ENCODE measurements at regions not wholly inside any gene's neighbourhood (a gene's known extent, or its start where the extent isn't known, plus 50 kb on each side); places are given as distances from the start of the nearest gene placed in this dataset.
A peak's percentile ranks its signal among the peaks of the same experiment; 100 is the strongest.

DNA sequence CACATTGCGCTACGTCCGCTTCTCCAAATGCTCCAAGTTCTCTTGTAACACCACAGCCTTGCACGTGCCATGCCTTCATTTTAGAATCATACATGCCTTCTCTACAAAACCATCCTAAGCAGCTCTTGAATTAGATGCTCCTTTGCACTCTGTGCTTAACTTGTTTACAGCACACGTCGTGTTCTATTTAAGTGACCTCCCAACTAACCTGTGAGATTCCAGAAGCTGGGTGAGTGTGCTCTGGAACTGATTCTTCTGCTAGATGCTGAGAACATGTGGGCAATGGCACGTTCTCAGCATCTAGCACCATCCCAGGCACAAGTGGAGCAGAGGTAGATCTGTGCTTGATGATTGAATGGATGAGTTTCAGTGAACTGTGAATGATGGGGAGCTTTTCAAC is 100.0 kb upstream of the NEDD9 start:
- DNase-seq (ENCODE audit: low read depth in 2 of 3, low spot score in 2 of 3): no peak

DNA sequence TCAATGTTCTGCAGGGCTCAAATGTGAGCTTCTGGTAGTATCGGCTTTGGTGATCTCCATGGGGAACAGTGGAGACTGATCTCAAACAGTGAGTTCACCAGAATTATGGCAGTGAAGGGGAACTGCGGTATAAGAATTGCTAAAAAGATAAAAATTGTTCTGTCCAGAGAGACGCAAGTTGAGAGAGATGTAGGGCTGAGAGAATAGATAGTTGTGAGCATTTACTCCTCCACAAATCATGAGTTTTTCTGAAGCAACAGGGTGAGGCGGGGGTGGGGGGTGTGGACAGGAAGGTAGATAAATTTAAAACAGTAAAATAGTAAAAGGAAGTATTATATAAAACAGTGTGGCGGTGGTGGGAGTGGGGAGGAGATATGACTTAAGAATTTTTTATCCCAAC is 98.6 kb upstream of the NEDD9 start:
- DNase-seq (ENCODE audit: low read depth in 2 of 3, low spot score in 2 of 3): peak in 1 of 3 donors; percentile 12

DNA sequence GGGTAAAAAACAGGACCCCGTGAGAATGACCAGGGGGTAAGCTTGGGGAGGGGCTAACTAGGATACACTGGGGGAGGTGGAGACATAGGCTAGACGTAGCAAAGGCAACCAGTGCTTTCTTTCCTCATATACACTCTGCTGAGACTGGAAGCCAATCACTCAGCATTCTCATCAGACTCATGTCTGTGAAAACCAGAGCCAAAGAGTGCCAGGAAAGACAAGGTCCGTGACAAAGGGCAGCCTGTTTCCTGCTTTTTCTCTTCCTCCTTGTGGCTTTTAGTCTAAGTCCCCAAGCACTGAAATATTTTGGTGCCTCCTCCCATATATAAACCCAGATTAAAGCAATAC is 97.9 kb upstream of the NEDD9 start:
- DNase-seq (ENCODE audit: low read depth in 2 of 3, low spot score in 2 of 3): peak in 1 of 3 donors; percentile 67

DNA sequence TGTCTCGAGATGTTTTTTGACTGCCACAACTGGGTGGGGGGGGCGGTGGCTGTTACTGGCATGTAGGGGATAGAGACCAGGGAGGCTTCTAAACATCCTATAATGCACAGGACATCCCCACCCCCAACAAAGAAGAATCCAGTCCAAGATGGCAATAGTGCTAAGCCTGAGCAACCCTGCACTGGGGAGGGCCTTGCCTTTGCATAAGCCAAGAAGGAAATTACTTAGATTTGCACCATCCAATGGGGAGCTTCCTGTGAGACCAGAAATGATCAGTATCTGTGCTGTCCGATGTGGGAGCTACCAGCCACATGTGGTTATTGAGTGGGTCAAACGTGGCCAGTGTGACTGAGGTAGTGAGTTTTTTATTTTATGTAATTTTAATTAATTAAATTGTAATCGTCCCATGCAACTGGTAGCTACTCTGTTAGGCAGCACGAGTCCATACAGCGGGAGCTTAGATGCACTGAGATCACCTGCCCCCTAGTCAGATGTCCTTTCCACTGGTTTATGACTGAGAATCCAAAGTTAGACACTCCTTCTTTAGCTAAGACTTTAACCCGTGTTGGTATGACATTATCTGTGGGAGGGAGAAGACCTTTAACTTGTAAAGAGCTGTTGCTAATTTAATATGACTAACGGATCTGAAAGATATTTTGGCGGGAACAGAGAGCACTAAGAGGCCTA is 97.4 kb upstream of the NEDD9 start:
- no peak for DNase-seq (ENCODE audit: low read depth in 2 of 3, low spot score in 2 of 3)

DNA sequence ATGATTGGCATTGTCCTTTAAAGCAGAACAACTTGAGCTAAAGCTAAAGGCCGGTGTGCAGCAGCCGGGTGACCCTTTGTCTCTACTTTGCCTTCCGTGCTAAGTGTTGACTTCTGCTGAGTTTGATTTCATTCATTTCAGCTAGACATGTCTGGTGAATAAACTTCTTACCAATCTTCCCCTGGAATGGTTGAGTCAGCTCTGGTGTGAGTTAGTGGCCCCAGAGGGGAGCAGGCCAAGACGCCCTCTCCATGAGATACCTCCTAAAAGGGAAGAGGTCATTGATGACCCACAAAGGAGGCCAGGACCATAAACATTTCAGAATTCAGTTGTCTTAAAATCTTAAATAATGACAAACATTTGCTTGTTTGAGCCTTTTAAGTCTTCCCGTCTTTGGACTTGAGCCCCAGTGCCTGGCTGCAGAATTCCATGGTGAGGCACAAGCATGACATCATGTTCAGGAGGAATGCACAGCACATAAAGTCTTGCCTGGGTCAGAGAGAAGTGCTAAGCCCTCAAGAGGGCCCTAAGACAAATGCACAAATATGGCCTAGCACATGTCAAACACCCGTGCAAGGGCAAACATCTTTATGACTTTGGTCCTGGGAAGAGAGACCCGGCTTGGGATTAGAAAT is 96.3 kb upstream of the NEDD9 start:
- DNase-seq (ENCODE audit: low read depth in 2 of 3, low spot score in 2 of 3): no peak

DNA sequence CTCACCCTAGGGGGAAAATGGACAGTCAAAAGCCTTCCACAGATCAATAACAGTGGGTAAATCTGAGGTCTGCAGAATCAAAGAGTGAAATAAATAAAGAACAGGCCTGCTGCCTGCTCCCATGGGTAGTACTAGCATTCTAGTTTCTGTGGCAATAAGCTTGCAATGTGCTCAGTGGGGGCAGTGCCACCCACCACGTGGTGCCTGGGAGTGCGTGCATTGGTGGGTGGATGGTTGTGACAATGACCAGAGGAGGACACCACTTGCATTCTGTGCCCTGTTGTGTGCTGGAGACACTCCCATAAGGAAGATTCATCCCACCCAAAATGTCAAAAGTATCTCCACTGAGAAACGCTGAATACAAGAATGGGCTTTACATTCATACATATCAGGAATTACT is 95.5 kb upstream of the NEDD9 start:
- no peak for DNase-seq (ENCODE audit: low read depth in 2 of 3, low spot score in 2 of 3)

DNA sequence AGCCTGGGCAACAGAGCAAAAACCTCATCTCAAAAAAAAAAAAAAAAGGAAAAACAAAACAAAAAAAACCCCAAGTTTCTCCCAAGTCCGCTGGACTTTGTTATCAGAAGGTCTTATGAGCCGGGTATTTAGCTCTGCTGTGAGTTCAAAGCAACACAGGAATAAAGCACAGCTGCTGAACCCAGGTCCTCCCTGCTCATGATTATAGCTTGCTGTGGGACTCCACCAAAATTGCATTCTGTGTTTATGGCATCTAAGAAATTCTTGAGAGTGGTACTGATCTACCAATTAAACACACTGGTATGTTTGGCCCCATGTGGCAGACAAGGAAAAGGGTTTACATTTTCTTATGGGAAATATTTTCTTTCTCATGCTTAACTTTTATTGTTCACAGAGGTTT is 93.6 kb upstream of the NEDD9 start:
- no peak for DNase-seq (ENCODE audit: low read depth in 2 of 3, low spot score in 2 of 3)

DNA sequence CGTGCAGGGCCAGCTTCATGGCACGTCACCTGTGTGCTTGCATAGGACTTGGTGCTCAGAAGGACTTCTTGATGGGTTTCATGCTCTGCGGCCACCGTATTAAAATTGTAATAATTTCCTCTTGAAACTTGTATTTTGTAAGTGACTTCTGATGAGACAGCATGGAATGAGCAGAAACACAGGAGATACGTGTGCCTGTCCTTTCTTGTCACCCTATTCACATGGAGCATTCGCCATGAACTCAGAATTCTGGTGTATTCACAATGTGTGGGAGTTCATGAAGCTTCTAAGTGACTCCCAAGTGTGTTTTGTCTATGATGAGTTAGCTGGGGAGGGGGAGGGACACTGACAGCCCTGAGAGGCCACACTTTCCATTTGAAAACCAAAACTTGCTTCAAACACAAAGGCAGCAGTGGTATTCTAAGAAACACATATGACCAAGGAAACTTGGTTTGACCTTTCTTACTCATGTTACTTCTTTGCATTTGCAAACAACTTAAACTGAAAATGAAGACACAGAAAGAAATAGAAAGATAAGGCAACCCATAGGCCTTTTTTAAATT is 92.1 kb upstream of the NEDD9 start:
- DNase-seq (ENCODE audit: low read depth in 2 of 3, low spot score in 2 of 3): no peak

DNA sequence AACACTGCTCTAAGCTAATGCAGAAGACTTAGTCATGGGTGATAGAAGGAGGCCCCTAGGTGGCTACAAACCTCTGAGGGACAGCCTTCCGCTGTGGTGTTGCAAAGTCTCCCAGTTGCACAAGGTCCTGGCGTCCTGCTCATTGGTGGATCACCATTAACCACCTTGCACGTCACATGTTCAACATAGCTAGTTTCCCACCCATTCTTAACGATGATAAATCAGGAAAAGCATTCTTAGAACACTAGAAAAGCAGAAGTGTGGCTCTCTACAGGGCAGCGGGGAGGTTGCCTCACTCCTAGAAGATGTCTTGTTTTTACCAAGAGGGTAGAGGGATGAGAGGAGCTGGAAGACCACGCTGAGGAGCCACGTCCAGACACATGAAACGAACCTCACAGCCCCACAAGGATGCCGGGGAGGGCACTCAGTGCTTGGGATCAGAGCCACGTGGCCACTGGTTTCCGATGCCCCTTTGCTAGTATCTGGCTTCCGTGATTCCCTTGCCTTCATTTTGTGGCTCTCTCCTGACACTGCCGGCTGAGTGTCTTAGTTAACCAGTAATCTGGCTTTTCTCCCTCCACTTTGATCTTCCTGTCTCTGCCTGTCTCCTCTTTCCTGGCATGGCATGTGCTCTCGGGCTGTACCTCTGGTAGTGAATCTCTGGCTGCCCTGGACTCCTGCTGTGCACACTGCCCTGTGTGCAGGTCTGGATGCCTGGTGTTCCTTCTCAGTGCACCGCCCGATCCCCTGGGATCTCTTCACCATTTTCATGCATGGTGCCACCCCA is 91.4 kb upstream of the NEDD9 start:
- DNase-seq (ENCODE audit: low read depth in 2 of 3, low spot score in 2 of 3): peak in 1 of 3 donors; percentile 27

DNA sequence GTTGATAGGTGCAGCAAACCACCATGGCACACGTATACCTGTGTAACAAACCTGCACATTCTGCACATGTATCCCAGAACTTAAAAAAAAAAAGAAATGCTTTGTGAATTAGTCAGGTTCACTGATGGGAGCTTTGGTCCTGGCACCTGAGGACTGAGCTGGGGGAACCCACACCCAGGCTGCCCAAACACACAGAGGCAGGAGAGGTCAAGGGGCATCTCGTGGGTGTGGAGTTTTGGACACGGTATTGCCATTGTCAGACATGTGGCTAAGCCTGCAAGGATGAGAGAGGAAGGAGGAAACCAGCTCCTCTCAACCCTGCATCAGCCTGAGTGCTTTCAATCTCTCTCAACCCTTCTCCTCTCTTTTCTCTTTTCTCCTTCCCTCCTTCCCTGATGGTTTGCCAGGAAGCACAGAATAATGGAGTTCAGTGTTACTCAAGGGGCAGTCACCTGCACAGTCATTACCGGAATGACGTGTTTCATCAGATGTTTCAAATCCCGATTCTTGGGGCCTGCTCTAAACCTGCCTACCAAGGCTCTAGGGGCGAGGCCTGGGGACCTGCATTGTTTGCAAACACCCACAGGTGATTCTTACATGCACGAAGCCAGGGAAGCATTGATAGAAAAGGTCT is 89.9 kb upstream of the NEDD9 start:
- no peak for DNase-seq (ENCODE audit: low read depth in 2 of 3, low spot score in 2 of 3)

DNA sequence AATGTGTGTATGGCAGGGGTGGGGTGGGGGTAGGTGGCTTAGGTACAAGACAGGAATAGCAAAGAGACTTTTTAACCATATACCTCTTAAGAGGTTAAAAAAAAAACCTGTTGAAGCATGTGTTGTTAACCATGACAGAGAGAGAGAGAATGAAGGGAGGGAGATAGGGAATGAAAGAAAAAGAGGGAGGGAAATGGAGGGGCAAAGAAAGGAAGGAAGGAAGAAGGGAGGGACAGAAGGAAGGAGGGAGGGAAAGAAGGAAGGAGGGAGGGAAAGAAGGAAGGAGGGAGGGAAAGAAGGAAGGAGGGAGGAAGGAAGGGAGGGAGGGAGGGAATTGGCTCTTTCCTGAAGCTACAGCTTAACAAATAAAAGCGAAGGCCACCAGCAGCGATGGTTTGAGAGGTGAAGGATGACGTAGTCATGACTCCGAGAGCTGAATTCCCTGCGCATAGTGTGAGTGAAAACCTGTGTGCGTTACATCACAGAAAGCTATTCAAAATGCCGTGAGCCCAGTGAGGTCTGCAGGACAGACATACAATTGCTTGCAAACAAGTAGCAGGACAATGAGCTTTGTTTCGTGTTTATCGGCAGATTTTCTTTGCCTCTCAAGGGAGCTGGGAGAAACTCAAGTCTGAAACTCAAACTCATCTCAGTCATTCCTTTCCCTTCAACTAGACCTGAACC is 88.6 kb upstream of the NEDD9 start:
- DNase-seq (ENCODE audit: low read depth in 2 of 3, low spot score in 2 of 3): no peak

DNA sequence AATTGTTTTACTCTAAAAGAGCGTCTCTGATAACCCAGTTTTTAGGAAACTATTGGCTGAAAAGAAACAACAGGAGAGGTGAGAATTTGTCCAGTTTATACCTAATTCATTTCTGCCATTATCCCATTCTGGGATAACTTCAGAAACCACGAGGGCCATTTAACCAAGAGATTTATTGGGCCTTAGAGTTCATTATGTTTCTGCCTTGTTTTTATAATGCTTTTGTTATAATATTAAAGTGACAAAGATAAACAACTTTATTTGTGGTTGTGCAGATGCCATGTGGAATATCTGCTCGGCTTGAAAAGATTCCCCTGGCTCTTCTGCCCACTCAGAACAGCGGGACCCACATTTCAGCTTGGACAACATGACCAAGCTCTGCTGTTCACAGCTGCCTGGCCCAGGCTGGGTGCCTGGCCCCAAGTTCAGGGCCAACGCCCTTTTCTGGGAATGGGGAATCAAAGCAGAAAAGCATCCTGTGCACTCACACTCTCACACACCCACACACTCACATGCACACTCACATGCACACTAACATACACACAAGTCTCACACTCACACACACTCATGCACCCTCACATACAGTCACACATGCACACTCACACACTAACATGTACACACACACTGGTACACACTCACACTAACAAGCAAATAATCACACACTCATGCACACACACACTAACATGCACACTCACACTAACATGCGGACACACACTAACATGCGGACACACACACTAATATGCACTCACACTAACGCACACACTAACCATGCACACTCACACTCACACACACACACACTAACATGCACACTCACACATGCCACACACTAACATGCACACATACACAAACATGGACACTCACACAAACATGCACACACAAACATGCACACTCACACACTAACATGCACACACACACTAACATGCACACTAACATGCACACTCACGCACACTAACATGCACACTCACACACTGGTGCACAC is 86.7 kb upstream of the NEDD9 start:
- no peak for DNase-seq (ENCODE audit: low read depth in 2 of 3, low spot score in 2 of 3)

DNA sequence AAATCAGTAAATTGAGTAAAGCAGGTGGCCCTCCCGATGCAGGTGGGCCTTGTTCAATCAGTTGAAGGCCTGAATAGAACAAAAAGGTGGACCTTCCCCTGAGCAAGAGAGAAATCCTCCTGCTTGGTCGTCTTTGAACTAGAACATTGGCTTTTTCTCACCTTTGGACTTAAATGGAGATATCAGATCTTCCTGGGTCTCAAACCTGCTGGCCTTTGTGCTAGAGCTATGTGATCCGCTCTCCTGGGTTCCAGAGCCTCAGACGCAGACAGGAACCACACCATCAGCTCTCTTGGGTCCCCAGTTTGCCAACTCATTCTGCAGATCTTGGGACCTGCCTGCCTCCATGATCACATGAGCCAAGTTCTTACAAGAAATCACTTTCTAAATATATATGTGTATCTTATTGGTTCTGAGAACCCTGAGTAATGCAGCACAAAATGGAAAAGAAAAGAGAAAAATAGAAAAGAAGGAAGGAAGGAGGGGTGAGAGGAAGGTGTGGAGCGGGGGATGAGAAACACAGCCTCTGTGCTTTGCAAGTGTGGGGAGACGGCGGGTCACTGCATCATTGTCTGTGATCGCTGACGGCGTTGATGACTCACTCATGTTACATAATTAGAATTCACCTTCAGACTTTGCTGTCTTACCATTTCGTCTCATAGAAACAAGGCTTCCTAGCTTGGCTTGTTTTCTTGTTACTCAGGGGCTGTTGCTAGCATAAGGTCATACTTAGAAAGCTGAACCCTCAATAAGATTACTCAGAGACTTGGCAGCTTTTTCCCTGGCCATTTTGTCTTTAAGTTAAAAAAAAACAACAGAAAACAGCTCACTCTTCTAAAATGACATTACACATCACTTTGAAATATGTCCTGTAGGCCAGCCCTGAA is 85.7 kb upstream of the NEDD9 start:
- peak in 2 of 3 donors; percentile 43 to 56 for DNase-seq (ENCODE audit: low read depth in 2 of 3, low spot score in 2 of 3)

DNA sequence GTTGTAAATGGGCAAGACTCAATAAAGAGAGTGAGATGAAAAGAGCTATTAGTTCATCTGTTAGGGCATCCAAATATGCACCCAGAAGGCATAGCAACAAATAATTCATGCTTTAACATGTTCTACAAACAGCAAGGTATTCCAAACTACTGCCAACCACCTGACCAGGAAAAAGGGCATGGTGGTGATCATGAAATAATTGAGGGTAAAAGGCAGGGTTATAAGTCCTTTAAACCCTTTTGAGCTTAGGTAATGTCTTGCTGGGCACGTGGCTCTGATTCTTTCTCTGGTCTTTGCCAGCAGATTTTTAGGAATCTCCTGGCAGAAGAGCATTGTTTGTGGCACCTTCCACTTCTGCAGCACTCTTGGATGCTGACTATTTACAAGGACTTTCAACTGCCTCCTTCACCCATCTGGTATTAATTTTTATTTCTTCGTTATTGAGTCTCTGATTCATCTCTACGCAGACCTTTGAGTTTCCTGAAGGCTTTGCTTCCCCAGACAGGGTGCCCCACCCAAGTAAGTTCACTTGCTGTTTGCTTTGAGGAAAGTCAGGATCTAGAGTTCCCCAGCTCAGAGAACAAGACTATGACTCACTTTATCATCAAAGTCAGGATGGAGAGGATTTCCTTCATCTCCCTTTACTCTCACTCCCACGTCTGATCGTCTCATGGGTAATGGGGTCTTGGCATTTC is 83.4 kb upstream of the NEDD9 start:
- no peak for DNase-seq (ENCODE audit: low read depth in 2 of 3, low spot score in 2 of 3)

DNA sequence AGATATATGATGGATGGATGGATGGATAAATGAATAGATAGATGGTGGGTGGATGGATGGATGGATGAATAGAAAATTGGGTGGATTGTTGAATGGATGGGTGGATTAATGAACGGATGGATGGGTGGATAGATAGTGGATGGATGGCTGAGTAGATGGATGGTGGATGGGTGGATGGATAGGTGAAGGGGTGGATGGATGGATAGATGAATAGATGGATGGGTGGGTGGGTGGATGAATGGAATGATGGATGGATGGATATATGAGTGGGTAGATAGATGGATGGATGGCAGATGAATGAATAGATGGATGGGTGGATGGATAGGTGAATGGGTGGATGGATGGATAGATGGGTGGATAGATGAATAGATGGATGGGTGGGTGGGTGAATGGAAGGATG is 80.7 kb upstream of the NEDD9 start:
- DNase-seq (ENCODE audit: low read depth in 2 of 3, low spot score in 2 of 3): no peak

DNA sequence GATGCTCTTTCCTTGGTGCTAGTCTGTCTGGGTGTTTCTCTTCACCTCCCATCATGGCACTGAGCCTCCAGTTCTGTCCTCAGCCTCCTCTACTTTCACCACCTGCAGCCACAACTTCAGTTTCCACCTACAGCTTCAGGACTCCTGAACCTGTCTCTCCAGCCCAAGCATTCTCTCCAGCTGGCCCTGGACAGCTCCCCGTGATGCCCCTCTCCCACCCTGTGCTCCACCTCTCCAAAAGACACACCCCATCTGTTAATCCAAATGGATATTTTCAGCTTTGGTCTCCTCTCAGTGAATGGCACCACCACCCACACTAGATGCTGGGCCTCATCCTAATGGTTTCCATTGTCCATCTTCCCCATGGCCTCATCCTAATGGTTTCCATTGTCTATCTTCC is 79.5 kb upstream of the NEDD9 start:
- no peak for DNase-seq (ENCODE audit: low read depth in 2 of 3, low spot score in 2 of 3)

DNA sequence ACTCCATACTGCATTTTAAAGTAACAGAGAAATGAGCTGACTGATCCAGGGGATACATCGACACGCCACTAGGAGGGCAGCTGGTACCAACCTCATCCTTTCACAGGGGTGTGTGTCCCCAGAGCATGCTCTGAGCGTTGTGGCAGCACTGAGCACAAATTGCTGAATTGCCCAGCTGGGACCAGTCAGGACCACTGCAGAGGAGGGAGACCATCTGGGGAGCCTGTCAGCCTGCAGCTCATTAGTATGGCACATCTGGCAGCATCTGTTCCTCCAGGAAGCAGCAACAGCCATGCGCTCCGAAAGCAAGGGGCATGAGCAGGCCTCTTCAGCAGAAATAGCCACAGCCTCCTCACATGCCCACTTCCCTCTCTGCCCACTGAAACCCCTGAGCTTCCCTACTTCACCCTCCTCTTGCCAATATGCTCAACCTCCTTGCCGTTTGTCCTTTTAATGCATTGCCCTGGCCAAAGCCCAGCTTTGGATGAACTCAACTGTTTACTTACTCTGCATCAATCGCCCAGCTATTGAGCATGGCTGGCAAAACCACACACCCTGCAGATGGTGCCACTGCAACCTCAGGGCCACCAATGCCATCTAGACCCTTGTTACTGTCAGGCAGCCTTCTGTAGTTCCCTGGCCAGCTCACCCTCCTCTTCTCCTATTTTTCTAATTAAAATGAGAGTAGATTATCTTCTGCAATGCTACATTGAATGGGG is 77.6 kb upstream of the NEDD9 start:
- DNase-seq (ENCODE audit: low read depth in 2 of 3, low spot score in 2 of 3): peak in 1 of 3 donors; percentile 7
